NCI-H128 (cell line): ENCODE measurements at regions not wholly inside any gene's neighbourhood (a gene's known extent, or its start where the extent isn't known, plus 50 kb on each side); places are given as distances from the start of the nearest gene placed in this dataset.

ENCODE experiments used
- DNase-seq: peaks from one replicate; lab custom pipeline; 2025; ENCODE audit not compliant: unreplicated experiment; lab: John Stamatoyannopoulos, UW

DNA sequence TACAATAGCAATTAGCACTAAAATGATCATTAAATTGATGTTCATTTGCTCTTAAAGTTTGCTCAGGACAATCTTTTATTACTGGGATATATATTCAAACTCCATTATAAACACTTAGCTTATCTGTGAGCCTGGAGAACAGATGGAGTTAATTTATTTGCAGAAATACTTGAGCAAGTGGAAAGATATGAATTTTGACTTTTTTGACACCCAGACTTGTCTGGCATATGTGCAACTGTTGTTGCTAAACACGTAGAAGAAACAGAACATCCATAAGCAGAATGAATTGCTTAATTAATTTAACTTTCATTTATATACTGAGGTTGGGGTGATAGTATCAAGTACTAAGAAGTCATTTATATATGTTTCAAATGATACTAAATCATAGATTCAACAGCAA lies 820.7 kb upstream of the TYRP1 start:
- DNase-seq: no peak

DNA sequence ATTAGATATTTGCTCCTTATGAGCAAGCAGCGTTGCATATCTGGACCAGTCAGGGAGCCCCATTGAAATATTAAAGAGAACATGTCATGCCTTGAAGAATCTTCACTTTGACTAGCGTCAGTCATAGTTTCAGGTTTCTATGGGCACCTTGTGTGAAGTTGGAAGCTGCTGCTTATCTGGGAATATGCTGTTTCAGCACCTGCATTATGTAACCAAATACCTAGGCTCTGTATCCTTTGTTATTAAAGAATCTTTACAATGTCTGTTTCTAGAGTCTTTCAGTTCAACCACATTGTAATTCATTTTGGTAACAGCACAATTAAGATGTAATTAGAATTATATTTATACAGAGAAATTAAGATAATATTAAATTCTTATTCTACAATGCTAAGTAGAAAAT lies 818.8 kb upstream of the TYRP1 start:
- DNase-seq: no peak

DNA sequence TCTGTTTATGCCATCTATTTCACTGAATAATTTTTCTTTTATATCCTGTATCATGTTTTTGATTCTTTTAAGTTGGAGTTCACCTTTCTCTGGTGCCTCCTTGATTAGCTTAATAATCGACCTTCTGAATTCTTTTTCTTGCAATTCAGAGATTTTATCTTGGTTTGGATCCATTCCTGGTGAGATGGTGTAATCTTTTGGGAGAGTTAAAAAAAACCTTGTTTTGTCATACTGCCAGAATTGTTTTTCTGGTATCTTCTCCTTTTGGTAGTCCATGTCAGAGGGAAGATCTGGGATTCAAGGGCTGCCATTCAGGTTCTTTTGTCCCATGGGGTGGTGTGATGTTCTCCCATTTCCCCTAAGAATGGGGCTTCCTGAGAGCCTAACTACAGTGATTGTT lies 800.8 kb upstream of the TYRP1 start:
- DNase-seq: no peak

DNA sequence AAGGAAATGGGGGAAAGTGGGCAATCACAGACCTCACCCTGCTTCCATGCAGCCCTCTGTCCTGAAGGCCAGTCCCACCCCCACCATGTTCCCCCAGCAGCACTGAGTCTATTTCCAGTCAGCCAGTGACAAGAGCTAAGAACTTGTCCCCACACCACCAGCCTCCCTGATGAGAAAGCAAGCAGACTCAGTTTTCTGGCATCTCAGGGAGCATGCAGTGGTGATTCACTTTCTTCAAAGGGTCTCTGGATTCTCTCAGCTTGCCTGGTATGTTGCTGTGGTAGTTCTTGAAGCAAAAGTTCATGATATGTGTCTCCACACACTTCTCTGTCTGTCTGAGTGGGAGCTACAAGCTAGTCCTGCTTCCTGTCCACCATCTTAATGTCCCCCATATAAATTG lies 799.9 kb upstream of the TYRP1 start:
- DNase-seq: no peak

DNA sequence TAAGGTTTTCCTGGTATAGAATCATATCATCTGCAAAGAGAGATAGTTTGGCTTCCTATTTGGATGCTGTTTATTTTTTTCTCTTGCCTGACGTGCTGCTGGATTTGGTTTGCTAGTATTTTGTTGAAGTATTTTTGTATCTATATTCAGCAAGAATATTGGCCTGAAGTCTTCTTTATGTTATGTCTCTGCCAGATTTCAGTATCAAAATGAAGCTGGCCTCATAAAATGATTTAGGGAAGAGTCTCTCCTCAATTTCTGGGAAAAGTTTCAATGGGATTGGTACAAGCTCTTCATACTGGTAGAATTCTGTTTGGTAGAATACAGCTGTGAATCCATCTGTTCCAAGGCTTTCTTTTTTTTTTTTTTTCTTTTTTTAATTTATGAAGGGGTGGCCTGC lies 799.0 kb upstream of the TYRP1 start:
- DNase-seq: no peak

DNA sequence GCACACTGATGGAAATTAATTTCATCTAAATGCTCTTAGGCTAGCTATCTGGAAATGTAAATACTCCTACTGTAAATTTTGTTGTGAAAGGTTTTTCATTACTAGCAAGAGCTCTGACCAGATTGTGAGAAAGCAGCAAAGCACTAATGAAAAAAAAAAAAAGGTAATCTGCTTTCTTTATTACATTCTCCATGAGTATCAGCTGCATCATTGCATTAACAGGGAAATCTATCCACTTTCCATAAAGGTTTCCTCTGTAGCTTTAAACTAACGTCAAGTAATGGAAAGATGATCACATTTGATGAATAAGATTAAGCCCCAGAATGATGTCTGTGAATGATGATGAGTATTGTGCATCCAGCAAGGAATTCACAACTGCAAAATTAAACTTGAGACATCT lies 790.6 kb upstream of the TYRP1 start:
- no peak for DNase-seq

DNA sequence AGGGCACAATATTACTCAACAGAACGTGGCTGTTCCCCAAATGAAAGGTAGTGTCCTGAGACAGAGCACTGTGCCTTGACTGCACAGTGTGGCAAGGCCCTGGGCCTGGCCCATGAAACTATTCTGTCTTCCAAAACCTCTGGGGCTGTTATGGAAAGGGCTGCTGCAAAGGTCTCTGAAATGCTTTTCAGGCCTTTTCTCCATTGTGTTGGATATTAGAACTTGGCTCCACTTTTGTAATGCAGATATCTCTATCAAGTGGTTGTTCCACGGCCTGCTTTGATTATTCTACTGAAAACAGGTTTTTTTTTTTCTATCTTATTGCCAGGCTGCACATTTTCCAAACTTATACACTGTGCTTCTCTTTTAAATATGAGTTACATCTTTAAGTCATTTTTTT lies 777.5 kb upstream of the TYRP1 start:
- DNase-seq: no peak

DNA sequence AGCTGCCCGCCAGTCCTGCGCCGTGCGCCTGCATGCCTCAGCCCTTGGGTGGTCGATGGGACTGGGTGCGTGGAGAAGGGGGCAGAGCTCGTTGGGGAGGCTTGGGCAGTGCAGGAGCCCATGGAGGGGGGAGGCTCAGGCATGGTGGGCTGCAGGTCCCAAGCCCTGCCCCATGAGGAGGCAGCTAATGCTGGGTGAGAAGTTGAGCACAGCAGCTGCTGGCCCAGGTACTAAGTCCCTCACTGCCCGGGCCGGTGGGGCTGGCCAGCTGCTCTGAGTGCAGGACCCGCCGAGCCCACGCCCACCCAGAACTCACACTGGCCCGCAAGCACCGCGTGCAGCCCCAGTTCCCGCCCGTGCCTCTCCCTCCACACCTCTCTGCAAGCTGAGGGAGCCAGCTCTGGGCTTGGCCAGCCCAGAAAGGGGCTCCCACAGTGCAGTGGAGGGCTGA lies 764.3 kb upstream of the TYRP1 start:
- DNase-seq: no peak

DNA sequence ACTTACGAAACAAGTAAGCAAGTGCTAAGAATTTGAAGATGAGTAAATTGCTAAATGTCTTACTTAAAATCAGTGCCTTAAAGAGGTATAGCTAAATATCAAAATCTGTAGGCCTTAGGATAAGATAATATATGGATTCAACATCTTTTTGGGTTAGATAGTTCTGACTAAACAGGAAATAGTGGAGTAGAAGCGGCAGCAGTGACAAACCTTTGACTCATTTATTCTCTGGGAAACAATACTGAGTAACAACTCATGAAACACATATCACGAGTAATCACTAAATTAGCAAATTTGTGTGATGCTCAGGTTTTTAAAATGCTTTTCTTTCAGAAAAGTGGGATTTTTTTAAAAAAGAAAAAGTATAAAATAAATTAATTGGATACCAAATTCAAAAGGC lies 762.1 kb upstream of the TYRP1 start:
- no peak for DNase-seq

DNA sequence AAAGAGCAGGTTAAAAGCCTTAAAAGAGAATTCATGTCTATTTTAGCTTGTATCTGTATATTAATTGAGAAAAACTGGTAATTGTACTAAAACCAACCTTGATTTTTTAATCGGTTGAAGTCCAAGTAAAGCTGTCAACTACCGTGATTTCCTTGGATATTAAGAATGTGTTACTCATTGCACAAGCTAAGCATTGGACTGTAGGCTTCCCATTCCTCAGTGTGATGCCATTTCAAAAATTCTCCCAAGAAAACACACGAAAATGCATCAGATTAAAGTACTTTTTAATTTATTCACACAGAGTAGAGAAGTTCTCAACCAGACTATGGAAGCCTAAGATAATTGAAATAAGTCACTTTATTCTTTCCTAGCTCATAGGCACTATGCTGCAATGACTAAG lies 761.4 kb upstream of the TYRP1 start:
- DNase-seq: no peak

DNA sequence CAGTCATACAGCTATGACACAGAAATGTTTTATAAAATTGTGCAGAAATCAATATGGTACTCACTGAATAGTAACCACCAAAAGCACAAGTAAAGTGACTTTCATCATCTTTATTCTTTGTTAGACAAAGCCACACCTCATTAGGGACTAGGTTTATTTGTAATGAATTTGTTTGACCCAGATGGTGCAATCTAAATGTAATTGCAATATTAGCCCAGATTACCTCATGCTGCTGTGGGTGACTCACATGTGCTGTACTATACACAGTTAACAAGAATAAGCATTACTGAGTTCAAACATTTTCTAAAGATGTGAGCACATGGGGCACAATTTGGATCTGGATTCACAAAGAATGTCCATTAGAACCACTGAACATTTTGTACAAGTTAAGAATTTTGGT lies 759.3 kb upstream of the TYRP1 start:
- DNase-seq: no peak

DNA sequence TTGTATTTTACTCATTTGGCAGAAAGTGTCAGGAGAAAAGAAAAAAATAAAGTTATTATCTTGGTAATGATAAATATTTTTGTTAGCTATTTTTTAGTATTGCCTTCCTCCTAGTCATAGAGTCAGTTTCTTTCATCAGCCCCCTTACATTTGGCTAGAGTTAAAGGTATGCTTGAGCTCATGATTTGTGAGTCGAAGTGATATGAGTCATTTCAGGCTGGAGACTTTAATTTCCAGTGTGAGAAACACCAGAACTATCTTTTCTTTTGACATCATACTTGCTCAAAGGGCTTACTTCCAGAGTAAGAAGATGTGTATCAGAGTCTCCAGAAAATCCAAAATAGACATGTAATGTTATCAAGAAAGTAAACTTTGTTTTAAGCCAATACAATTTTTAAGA lies 746.7 kb upstream of the TYRP1 start:
- DNase-seq: no peak

DNA sequence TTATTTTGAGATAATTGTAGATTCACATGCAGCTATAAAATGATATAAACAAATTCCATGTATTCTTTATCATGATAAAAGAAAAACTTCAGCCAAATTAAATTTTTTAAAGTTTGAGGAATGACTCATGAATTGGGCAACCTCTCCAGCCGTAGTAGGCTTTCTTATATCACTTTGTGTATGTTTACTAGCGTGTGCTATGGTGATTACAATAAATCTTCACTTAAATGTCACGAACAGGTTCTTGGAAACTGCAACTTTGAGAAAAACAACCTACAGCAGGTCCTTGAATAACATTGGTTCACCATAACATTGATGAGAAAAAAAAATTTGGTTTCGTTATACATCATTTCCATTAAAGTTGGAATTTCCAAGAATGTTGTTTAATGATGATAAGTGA lies 730.9 kb upstream of the TYRP1 start:
- DNase-seq: no peak

DNA sequence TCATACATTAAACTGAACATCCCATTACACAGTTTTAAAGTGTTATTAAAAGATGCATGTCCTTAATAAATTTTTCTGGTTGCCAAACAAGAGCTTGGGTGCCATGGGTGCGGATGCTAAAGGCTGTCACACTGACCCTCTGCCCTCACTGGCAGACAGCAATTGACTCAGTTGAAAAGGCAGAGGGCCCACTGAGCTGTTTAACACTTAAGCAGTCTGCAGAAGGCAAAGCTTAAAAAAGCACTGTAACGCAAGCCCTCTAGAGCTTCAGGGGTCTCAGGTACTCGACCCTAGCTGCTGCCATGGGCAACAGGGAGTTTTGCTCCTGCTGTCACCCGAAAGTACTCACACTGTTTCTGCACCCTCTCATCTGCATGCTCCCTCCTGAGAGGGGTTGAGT lies 726.4 kb upstream of the TYRP1 start:
- no peak for DNase-seq

DNA sequence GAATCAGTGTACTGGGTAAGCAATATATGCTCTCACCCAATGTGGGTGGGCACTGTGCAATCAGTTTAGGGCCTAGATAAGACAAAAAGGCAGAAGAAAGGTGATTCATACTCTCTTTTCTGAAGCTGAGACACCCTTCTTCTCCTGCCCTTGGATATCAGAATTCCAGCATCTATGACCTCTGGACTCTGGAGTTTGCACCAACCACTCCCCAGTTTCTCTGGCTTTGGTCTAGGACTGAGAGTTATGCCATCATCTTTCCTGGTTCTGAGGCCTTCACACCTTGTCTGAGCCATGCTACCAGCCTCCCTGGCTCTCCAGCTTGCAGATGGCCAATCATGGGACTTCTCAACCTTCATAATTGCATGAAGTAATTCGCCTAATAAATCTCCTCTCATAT lies 724.6 kb upstream of the TYRP1 start:
- DNase-seq: no peak

DNA sequence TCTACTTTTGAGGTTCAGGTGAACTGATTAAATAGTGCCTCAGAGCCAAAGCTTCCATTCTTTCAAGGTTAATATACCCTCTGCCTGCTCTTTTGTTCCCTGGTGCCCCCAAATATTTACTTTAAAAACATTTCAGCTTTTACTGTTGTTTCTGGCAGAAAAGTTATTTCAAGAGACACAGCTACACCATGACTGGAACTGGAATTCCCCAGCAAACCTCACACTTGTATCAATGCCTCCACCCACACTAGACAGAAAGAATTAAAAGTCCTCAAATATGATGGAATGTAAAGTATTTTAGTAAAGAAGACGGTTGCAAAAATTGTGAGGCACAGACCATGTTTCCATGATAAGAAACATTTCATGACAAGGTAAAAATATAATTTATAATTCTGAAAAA lies 720.2 kb upstream of the TYRP1 start:
- DNase-seq: no peak

DNA sequence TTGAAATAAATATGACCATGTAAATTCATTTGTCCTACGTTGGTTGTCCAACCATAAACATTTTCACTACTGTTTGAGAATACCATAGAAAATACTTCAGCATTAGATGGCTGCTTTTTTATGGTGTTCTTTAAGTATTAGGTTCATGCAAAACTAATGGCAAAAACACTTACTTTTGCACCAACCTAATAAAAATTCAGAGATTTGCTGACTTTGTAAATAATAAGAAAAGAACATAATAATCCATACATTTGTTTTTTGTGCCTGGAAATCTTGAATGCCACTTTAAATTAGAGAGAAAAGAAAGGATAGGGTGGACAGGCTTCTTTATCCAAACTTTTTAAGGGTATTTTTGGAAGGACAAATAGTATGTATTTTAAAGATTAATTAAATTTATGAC lies 719.7 kb upstream of the TYRP1 start:
- no peak for DNase-seq

DNA sequence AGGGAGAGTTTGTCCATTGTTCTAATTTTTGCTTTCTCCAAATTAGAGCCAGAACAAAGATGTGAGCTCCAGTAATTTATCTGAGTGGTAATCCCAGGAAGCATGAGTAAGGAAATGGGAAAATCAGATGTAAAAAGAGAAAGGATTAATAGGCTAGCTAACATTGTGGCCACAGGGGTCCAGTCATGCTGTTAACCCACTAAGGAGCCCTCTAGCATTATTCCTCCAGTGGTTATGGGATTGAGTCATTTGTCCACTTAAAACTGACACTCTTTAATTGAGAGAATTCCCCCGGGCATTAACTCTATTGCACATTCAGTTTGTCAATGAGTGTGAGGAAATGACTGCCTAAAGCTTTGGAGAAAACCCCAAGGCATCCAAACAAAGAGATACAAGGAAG lies 700.3 kb upstream of the TYRP1 start:
- no peak for DNase-seq

DNA sequence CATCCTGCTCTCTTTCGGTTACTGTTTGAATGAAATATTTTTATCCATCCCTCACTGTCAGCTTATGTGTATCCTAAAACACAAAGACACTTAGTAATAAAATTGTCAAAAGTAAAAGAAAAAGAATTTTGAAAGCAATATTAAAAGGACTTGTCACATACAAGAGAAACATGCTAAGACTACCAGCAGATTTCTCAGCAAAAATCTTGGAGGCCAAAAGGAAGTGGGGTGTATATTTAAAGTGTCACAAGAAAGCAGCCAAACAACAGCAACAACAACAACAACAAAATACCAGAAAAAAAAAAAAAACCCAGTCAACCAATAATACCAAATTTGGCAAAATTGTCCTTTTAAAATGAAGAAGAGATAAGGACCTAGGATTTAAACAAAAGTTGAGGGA lies 678.7 kb upstream of the TYRP1 start:
- no peak for DNase-seq

DNA sequence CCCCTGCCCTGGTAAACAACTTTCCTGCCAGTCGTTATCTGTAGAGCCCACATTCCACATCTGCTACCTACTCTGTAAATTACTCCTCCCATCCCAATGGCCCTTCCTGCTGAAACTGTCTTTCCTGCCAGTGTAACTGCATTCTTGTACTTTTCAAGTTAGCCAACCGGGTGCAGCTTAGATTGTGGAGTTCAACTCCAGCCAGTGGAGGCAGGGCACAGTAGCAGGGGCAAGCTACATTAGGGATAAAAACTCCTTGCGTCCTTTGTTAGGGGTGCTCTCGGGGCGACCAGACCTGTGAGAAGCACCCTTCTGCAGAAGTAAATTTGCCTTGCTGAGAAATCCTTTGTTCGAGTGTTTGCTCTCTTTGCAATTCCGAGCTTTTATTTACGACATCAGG lies 639.0 kb upstream of the TYRP1 start:
- no peak for DNase-seq

DNA sequence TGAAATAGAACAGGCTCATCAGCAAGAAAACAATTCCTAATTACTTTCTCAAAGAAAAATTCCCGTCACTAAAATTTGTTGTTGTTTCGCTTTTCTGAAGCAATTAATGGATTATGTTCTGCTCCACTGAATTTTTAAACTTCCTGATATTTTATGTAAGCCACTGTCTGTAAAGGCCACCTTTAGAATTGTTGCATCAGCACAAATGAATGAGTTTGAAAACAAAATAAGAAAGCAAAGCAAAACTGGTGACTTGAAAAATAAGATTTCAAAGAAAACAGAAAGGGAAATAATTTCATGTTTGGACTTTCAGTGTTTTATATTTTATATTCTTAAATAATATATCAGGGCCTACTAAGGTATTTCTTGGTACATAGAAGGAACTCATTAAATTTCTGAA lies 636.3 kb upstream of the TYRP1 start:
- no peak for DNase-seq

DNA sequence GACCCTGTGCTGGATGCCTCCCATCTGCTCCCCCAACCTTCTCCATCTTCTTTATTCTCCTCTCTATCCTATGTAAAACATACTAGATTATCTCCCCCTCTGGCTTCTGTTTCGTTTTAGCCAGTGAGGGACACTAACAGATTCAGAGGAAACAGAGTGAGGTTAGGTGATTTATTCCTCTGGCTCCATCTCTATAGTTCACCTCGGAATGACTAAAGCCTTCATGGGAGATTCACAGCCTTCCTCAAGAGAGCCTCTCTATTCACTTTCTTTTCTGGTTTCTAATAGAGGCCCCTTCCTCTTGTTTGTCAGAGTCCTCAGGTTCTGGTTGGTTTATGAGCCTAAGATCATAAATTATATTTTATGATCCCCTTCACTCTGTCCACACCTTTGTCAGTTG lies 633.1 kb upstream of the TYRP1 start:
- no peak for DNase-seq

DNA sequence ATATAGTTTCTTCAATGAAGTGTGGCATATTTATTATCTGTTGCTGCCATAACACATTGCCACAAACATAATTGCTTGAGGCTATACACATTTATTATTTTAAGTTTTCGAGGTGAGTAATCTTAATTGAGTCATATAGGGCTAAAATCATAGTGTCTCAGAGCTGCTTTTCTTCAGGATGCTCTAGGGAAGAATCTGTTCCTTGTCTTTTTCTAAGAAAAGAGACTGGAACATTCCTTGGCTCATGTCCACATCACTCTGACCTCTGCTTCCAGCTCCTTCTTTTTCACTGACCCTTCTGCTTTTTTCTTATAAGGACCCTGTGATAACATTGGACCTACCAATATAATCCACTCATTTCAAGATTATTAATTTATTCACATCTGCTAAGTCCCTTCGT lies 632.4 kb upstream of the TYRP1 start:
- no peak for DNase-seq

DNA sequence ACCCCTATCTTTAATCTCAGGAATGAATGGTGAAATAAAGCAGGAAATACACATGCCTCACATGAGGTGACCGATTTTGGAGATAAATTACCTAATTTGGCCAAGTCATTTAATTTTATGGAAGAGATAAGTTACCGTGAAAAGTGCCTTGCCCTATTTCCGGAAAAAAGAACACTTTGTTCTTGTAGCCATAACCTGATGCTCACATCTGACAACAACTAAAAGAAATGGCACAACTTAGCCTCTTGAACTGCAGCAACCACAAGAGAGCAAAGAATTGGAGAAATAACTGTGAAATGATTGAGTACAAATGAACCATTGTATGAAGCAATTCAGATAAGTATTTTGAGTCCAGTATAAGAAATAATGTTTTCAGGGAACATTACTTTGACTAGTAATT lies 628.1 kb upstream of the TYRP1 start:
- no peak for DNase-seq
